GM12864 (cell line): ENCODE measurements at regions not wholly inside any gene's neighbourhood (a gene's known extent, or its start where the extent isn't known, plus 50 kb on each side); places are given as distances from the start of the nearest gene placed in this dataset.

Experiments
- DNase-seq: peaks from one replicate; pipeline ENCODE4 v3.0.0-alpha.2; 2011; ENCODE audit warnings: low read depth
- H3K4me3 ChIP-seq: 2 replicates; pipeline ENCODE4 v1.5.1; 2011; ENCODE audit warnings: mild to moderate bottlenecking, low read depth, low read length, control low read depth
- TF ChIP-seq, protein P1 (sequence below): IDR thresholded peaks from 2 replicates; pipeline ENCODE4 v1.5.1; 2011; ENCODE audit warnings: low read depth, mild to moderate bottlenecking, moderate library complexity, low read length, control low read depth, inconsistent platforms; ENCODE audit errors: missing control alignments

DNA sequence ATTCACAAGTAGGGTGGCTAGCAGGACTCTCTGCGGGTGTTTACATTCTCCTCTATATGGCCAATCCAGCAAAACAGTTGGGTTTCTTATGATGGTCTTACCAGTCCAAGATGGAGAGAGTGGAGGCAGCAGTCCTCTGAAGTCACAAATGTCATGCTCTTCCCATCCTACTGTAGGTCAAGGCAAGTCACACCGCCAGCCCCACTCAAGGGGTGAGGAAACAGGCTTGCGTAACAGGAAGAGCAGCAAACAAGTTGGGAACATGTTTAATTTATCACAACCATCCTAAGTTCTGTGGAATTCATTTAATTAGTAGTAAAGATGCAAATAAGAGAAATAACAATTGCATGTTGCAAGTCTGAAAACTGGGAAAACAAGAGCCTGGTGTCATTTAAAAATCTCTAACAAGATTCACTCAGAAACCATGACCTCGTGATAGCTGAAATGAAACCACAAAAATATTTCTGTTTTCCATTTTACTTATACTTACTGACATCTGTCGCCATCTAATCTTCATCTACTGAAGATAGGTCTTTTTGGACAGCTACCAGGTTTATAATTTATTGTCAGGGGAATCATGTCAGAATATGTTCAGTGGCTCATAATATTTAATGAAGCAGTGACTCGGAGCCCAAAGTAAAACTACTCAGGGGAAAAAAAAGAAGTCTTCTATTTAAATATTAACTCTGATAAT is 349.1 kb upstream of the FMN2 start:
- TF ChIP-seq, protein P1, sequence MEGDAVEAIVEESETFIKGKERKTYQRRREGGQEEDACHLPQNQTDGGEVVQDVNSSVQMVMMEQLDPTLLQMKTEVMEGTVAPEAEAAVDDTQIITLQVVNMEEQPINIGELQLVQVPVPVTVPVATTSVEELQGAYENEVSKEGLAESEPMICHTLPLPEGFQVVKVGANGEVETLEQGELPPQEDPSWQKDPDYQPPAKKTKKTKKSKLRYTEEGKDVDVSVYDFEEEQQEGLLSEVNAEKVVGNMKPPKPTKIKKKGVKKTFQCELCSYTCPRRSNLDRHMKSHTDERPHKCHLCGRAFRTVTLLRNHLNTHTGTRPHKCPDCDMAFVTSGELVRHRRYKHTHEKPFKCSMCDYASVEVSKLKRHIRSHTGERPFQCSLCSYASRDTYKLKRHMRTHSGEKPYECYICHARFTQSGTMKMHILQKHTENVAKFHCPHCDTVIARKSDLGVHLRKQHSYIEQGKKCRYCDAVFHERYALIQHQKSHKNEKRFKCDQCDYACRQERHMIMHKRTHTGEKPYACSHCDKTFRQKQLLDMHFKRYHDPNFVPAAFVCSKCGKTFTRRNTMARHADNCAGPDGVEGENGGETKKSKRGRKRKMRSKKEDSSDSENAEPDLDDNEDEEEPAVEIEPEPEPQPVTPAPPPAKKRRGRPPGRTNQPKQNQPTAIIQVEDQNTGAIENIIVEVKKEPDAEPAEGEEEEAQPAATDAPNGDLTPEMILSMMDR = no peak
- DNase-seq = no peak
- no peak overlapping the region for H3K4me3 ChIP-seq

DNA sequence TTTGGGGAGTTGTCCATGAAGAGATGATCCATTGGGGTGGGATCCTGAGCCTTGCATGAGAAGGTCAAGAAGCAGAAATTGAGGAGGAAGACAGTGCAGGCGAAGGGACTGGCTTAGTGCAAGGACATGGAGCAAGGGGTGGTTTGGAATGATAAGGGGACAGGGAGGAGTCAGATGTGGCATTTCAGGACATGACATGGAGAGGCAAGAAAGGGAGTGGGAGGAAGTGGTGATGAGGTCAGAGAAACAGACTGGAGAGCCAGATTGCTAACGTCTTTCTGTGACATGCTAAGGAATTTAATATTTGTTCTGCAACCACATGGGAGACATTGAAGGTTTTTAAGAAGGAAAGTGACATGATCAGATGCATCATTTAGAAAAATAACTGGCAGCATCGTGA is 346.8 kb upstream of the FMN2 start:
- no peak overlapping the region for H3K4me3 ChIP-seq
- DNase-seq = no peak
- TF ChIP-seq, protein P1 = no peak

DNA sequence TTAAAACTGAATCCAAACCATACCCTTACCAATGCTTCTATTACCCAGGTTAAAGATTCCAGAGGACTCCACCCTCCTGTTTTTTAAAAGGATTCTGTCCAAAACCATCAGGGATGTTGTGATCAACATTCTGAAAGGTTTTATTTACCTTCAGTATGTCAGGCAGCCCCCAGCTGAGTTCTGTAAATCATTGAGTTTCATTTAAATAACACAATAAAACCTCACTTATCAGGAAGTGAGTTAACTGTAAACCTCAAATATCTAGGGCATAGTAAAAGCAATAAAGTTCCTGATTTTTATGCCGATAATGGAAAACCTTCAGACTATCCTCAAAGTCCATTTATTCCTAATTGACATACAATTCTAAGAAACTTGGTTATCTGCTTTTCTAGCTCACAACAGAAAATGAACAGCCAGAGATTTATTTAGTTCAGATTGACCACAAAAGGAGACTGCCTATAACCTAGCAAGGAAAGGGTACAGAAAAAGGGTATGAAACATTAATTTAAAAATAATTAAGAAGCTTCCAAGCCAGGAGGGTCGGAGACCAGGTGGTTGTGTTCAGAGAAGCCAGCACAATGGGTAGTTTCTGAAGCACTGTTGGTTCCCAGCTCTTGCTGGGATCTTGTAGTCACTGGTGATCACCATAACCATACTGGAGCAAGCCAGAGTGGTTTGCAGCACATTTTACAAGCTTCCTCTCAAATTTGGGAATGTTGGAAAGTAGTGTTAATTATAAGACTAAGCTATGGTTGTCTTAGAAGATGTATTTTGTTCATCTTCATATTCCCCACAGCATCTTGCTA is 336.4 kb upstream of the FMN2 start:
- DNase-seq = no peak
- TF ChIP-seq, protein P1 = no peak
- no peak overlapping the region for H3K4me3 ChIP-seq

DNA sequence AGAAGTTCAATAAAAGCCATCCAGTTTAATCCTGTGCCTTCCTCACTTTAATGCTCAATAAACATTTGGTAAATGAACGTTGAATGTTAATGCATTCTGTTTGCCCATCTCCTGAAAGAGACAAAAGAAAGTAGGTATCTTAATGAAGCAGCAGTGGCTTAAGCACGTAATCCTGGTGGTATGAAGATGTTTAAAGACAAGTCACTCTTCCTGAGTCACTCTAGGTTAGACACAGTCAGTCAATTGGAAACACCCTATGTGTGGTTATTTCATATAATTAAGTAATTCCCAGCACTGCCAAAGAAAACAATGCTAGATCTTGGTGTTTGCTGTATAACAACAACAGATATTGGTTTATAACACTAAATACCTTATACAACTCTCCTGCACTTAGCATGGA is 334.0 kb upstream of the FMN2 start:
- TF ChIP-seq, protein P1 = no peak
- DNase-seq = no peak
- no peak overlapping the region for H3K4me3 ChIP-seq

DNA sequence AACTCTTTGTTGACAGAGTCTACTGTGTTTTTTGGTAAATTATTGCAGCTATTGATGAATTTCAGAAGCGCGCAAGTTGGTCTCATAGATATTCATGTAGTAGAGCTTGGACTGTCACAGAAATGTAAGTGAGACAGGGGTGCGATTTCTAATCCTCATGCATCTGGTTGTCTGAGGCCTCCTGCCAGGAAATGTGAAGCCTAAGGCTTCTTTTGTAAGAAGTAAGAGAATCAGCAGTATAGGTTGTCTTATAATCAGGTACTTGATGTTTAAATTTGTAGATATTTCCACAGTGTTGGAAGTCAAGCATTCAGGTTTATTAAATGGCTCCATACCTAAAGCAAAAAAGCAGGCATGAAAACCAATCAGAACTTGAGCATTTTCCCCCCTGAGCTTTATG is 332.9 kb upstream of the FMN2 start:
- no peak for DNase-seq
- no peak overlapping the region for H3K4me3 ChIP-seq
- TF ChIP-seq, protein P1 = no peak

DNA sequence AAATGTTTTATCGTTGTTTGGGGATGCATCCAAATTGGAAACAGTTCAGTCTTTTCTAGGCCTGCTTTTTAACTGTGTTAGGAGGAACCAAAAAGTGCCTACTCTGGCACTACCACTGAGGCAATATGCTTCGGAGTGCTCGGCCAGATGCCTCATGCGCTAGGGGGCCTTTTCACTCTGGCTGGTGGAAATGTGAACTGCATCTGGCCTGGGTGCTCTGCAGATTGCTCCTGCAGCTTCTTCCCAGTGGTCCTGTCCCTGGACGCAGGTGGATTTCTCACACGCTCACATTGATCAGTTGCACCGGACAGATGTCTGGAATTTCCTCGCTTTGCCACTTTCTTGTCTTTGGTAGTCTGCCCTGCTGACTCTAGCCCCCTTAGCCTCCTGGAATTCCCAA is 330.2 kb upstream of the FMN2 start:
- TF ChIP-seq, protein P1 = no peak
- H3K4me3 ChIP-seq = no peak overlapping the region
- DNase-seq = no peak
